ENCODE measurements at regions not wholly inside any gene's neighbourhood (a gene's known extent, or its start where the extent isn't known, plus 50 kb on each side); places are given as distances from the start of the nearest gene placed in this dataset.

- Histone ChIP-seq H3K23me2 (ENCODE audit: insufficient read length, low read depth, low read length, poor library complexity, severe bottlenecking) (no peaks in the 10 kb centered on the region), H3K79me2 (ENCODE audit: insufficient read depth, low read length) (no peaks in the 10 kb centered on the region), H2AK5ac (ENCODE audit: insufficient read length, low read length) (no peak overlapping the region), H3K56ac (ENCODE audit: insufficient read length, low read depth, low read length) (no peak overlapping the region), H3K27me3 (ENCODE audit: insufficient read depth, low read length) (no peaks in the 10 kb centered on the region), H4K91ac (ENCODE audit: insufficient read length, low read depth, low read length) (no peak overlapping the region), H2BK15ac (ENCODE audit: low read depth, low read length) (no peak overlapping the region), H4K20me1 (ENCODE audit: control insufficient read depth, insufficient read depth, insufficient read length) (no peaks in the 10 kb centered on the region), H2BK20ac (ENCODE audit: low read depth, low read length, poor library complexity, severe bottlenecking) (no peak overlapping the region), H2AFZ (ENCODE audit: low read length) (no peak overlapping the region), H3K4me2 (ENCODE audit: insufficient read depth, insufficient read length, low read length) (no peak overlapping the region), H2BK12ac (ENCODE audit: insufficient read length, low read depth, low read length) (no peak overlapping the region), H3K9ac (ENCODE audit: extremely low read depth, insufficient read length, low read length) (no peak overlapping the region), H3K79me1 (ENCODE audit: insufficient read depth, low read depth, low read length, poor library complexity, severe bottlenecking) (no peaks in the 10 kb centered on the region), H3K18ac (ENCODE audit: insufficient read length, low read depth, low read length) (no peak overlapping the region), H3K23ac (ENCODE audit: insufficient read length, low read depth, low read length) (no peak overlapping the region), H4K5ac (ENCODE audit: insufficient read length, low read depth, low read length) (no peak overlapping the region), H2BK120ac (ENCODE audit: low read depth, low read length, poor library complexity, severe bottlenecking) (no peak overlapping the region), H3K4ac (ENCODE audit: low read depth, low read length) (no peak overlapping the region), H2BK5ac (ENCODE audit: insufficient read length, low read length) (no peak overlapping the region), H3K14ac (ENCODE audit: insufficient read depth, low read length) (no peak overlapping the region), H4K8ac (replicated peaks; ENCODE audit: insufficient read length, low read depth, low read length) (no peak overlapping the region), H3K4me1 (ENCODE audit: insufficient read depth, low read length) (no peaks in the 10 kb centered on the region), H3K27ac (ENCODE audit: insufficient read length, low read depth, low read length) (no peak overlapping the region), H3T11ph (ENCODE audit: low read length) (no peak overlapping the region), H3K9me3 (ENCODE audit: control insufficient read depth, low read depth, low read length) (no peaks in the 10 kb centered on the region)
- no CpG with 5 or more reads among the region's 2 CpGs for WGBS (ENCODE audit: extremely low coverage, insufficient read length, low lambda C conversion rate)
- Mint-ChIP-seq H3K9me3 (no peaks in the 10 kb centered on the region), H3K27ac (no peak overlapping the region), H3K36me3 (ENCODE audit: insufficient read depth in 1 of 3, low read depth in 3 of 3) (no peaks in the 10 kb centered on the region), H3K4me1 (no peaks in the 10 kb centered on the region), H3K4me3 (no peak overlapping the region), H3K27me3 (ENCODE audit: low read depth) (peaks cover 43% of the 10 kb centered on the region)
- DNase-seq, result no peak
- no peak for TF ChIP-seq CTCF (conservative IDR thresholded peaks at IDR 0.05)
Measured at GRCh38 chr20:22353586-22353985, 230.8 kb downstream of the FOXA2 start.

All from H9 (cell line).